ENCODE measurements at regions not wholly inside any gene's neighbourhood (a gene's known extent, or its start where the extent isn't known, plus 50 kb on each side); places are given as distances from the start of the nearest gene placed in this dataset.
"Not testable (repeated sequence)": the region's sequence is repeated elsewhere in the genome, so short reads cannot be mapped to it uniquely, and the experiment has no call there.

- no peak for DNase-seq
These were observed 452.5 kb downstream of the HS3ST3B1 start for GRCh38 chr17:14753383-14753782.

DNA sequence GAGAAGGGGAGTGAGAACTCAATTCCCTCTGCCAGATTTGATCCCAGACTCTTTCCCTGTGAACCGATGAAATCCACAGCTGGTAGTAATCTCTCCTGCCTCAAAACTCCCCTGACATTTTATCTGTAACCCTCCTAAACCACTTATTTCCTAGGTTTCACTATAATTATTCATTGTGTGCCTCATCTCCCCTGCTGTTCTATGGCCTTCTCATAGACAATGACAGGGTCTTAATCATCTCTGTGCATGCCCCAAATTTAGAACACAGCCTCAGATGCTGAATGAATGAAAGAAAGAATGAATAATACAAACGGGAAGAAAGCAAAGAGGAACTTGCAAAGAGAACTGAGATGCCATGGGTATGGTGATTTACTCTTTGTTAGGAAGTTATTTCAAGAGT is 451.1 kb downstream of the HS3ST3B1 start:
- DNase-seq = no peak

GRCh38 chr17:14750866-14751265 is 450.0 kb downstream of the HS3ST3B1 start:
- no peak for DNase-seq

DNA sequence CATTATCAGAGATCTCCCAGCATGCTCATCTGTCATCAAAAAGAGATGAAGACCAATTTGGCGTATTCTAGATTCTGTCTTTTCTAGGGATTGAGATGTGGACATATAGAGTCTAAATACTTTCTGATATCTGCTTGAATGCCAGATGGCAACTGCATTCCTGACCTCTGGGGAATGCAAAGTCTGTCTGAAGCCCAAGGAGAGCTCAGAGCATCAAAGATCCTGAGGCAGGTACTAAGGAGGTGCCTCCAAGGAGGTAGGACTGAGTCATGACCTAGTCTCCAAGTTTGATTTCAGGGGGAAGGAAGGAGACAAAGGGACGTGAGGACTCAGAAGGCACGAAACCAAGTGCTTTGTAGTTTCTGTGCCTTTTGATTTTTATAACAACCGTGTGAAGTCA is 448.4 kb downstream of the HS3ST3B1 start:
- DNase-seq = no peak

DNA sequence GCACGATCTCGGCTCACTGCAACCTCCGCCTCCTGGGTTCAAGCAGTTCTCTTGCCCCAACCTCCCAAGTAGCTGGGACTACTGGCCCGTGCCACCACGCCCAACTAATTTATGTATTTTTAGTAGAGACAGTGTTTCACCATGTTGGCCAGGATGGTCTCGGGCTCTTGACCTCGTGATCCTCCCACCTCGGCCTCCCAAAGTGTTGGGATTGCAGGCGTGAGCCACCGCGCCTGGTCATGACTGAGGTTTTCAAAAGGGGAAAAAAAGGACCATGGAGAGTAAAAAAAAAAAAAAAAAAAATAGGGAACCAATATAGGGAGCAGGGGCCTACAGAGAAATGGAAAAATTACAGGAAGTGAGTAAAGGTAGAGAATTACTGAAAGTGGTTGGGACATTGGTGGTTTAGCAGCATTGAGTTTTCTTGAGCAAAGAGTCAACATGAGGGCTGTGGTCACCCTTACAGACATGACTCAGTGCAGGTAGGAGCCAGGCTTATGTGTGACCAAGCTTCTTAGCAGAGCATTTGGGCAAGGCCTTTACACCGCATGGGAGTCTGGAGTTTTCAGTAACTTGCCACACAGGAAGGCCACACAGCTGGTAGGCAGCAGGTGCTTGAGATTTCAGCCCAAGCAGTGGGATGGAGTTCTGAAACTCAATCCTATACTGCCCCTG is 447.3 kb downstream of the HS3ST3B1 start:
- DNase-seq = no peak

DNA sequence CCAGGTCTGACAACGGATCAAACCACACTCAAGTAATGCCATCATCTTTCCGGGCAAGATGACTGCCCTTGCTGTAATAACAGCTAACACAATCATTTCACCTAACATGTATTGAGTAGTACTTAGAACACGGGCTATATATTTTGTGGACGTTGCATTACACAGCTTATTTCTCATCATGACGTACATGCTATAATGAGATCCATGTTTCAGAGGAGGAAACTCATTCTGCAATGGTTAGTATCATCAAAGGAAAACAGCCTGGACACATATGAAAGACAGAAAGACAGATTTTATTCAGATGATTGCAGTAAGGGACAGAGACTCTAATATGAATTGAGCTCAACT is 446.7 kb downstream of the HS3ST3B1 start:
- no peak for DNase-seq

- no peak for DNase-seq
These were observed 446.1 kb downstream of the HS3ST3B1 start for GRCh38 chr17:14746822-14747602.

- no peak for DNase-seq
These were observed 444.7 kb downstream of the HS3ST3B1 start for GRCh38 chr17:14745541-14745940.

- DNase-seq = no peak
These were observed 444.0 kb downstream of the HS3ST3B1 start for GRCh38 chr17:14744761-14745473.

GRCh38 chr17:14741491-14741890 is 440.6 kb downstream of the HS3ST3B1 start:
- no peak for DNase-seq

DNA sequence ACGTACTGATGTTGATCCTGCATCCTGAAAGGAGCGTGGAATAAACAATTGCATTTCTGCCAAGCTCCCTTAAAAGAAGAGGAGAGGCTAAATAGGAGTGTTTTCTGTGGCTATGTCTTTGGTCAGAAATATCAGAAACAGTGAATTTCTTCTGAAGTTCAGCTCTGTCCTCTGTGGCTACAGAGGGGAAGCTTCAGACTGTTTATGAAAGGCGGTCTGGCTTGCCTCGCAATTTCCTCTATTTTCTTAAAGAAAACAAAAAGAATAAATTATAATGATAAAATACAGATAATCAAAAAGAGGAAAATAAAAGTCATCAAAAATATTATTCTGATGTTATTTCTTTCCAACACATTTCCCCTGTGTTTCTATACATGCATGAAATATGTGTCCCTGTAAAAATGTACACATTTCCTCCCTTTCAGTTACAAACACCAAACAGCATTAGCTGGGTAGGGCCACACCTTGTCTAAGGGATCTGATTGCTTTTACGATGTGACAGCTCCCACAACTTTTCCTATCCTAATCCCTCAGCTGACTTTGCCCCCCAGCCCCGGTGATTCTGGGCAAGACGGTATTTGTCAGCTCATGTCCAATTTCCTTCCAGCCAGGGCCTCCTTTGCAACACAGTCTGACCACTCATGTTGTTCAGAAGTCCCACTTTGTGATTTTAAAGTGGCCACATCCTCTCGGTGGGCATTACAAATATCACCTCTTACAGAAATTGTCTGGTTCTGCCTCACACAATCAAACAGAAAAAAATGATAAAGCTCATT is 439.0 kb downstream of the HS3ST3B1 start:
- DNase-seq = no peak

- no peak for DNase-seq
These were observed 437.7 kb downstream of the HS3ST3B1 start for GRCh38 chr17:14738652-14738988.

- no peak for DNase-seq
These were observed 437.2 kb downstream of the HS3ST3B1 start for GRCh38 chr17:14737984-14738651.

GRCh38 chr17:14736631-14737030 is 435.8 kb downstream of the HS3ST3B1 start:
- DNase-seq = no peak

- DNase-seq = no peak
These were observed 432.5 kb downstream of the HS3ST3B1 start for GRCh38 chr17:14733376-14733775.

DNA sequence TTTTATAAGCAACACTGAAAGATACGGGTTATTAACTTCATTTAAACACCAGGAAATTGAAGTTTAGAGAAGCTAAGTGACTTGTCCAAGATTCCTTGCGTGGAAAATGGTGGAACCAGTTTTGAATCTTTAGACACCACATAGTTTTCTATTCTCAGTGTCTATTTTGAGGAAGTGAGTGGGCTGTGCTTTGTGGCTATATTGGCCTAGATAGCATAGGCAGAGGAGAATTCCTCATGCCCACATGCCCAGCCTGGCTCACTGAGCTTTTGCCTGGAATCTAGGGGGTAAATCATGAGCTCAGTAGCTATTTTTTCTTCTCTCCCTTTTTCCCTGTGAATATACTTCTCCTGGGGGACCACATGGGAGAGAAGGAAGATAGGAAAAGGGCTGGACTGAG is 431.3 kb downstream of the HS3ST3B1 start:
- DNase-seq = no peak

GRCh38 chr17:14731591-14731990 is 430.7 kb downstream of the HS3ST3B1 start:
- DNase-seq = no peak

GRCh38 chr17:14730821-14731220 is 429.9 kb downstream of the HS3ST3B1 start:
- no peak for DNase-seq

DNA sequence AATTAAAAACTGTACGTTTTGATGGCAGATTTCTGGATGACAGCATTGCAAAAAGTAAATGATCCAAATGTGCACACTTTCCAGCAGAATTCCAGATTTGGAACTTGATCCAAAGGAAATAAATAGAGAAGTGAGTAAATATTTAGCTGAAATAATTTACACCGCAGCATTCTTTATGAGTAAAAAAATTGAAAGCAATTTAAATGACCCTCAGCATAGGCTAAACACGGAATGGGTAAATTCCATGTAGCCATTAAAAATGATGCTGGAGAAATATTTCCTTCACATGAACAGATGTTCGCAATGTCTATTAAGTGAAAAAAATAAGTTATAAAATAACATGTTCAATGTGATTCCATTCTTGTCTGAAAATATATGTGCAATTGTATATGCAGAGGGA is 424.8 kb downstream of the HS3ST3B1 start:
- no peak for DNase-seq

DNA sequence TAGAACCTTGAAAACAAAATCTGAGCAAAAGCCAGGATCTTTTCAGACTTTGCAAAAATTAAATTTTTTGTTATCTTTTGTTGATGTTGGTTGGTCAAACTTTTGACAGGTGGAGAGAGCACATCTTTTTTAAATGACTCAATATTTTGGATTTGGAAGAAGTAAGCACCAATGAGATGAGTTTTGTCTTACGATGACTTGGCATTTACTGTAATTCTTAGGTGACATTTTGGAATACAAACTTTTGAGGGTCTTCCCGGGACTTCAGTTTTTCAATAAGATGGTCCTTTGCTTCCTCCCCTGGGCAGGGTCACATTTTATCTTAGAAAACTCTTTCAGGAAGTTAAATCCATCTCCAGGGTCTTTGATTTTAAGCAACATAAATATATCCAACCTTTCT is 423.9 kb downstream of the HS3ST3B1 start:
- DNase-seq = no peak

DNA sequence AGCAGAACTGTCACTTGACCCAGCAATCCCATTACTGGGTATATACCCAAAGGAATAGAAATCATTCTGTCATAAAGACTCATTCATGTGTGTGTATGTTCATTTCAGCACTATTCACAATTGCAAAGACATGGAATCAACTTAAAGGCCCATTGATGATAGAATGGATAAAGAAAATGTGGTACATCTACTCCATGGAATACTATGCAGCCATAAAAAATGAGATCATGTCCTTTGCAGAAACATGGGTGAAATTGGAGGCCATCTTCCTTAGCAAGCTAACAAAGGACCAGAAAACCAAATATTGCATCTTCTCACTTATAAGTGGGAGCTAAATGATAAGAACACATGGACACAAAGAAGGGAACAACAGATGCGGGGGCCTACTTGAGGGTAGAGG is 422.5 kb downstream of the HS3ST3B1 start:
- DNase-seq = not testable (repeated sequence)

DNA sequence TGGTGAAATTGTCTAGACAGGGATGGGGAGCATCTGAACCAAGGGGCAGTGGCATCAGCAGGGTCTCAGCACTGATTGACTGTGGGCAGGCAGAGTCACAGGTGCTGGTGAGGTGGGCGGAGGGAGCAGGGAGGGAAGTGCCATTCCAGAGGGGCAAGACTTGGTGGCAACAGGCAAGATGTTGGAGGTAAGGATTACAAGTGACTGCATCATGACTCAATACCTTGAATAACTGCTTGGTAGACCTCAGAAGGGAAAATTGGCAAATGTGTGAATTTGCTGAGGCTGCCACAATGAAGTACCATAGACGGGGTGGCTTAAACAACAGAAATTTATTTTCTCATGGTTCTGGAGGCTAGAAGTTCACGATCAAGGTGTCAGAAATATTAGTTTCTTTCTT is 419.1 kb downstream of the HS3ST3B1 start:
- no peak for DNase-seq

DNA sequence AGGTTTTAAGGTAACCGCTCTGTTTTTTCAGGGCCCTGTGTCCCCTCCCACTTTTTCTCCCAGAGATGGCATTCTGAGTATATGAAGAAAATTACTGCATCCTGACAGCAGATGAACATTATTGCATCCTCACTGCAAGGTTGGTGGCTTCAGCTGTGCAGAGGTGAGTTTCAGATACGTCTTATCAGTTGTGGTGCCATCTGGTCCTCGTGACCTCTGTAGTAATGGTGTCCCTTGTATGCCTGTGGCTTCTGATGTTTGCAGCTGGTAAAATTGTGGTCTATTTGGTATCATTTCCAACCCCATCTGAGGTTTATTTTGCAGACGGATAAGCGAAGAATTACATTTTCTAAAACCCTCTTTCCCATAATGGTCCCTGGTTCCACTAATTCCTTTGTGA is 417.0 kb downstream of the HS3ST3B1 start:
- no peak for DNase-seq

All from activated CD4-positive, CD25-positive, alpha-beta regulatory T cell (primary cell).